ENCODE measurements at regions not wholly inside any gene's neighbourhood (a gene's known extent, or its start where the extent isn't known, plus 50 kb on each side); places are given as distances from the start of the nearest gene placed in this dataset.

- H3K9me3 ChIP-seq (replicated peaks in 1 of 3) = no peaks in the 10 kb centered on the region
- H3K4me3 ChIP-seq = no peak overlapping the region
- intact Hi-C loops (cut with DNase I) = no loop called here
- TF ChIP-seq POLR2A (IDR thresholded peaks at IDR 0.05) = no peak
- TF ChIP-seq, protein P1, sequence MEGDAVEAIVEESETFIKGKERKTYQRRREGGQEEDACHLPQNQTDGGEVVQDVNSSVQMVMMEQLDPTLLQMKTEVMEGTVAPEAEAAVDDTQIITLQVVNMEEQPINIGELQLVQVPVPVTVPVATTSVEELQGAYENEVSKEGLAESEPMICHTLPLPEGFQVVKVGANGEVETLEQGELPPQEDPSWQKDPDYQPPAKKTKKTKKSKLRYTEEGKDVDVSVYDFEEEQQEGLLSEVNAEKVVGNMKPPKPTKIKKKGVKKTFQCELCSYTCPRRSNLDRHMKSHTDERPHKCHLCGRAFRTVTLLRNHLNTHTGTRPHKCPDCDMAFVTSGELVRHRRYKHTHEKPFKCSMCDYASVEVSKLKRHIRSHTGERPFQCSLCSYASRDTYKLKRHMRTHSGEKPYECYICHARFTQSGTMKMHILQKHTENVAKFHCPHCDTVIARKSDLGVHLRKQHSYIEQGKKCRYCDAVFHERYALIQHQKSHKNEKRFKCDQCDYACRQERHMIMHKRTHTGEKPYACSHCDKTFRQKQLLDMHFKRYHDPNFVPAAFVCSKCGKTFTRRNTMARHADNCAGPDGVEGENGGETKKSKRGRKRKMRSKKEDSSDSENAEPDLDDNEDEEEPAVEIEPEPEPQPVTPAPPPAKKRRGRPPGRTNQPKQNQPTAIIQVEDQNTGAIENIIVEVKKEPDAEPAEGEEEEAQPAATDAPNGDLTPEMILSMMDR (IDR thresholded peaks at IDR 0.05) = no peak
- H3K4me1 ChIP-seq (replicated peaks in 1 of 2) = no peaks in the 10 kb centered on the region
- no peaks in the 10 kb centered on the region for H3K27me3 ChIP-seq
- no peak overlapping the region for H3K27ac ChIP-seq
- DNase-seq = no peak
- no peaks in the 10 kb centered on the region for H3K36me3 ChIP-seq (replicated peaks in 1 of 2)
Observed at GRCh38 chr5:8647111-8647510, 778.2 kb downstream of the MTRR start.

GRCh38 chr5:8650186-8650585, 781.2 kb downstream of the MTRR start:
- Histone ChIP-seq H3K4me3 (no peak overlapping the region), H3K27me3 (no peaks in the 10 kb centered on the region), H3K4me1 (replicated peaks in 1 of 2) (no peaks in the 10 kb centered on the region), H3K36me3 (replicated peaks in 1 of 2) (no peaks in the 10 kb centered on the region), H3K27ac (no peak overlapping the region), H3K9me3 (replicated peaks in 1 of 3) (no peaks in the 10 kb centered on the region)
- 73 to 85% (median 83%) methylated on average over 6 of the region's 6 CpGs for WGBS, 4 donors
- intact Hi-C loops (cut with DNase I) = no loop called here
- DNase-seq = no peak
- TF ChIP-seq, protein P1 (IDR thresholded peaks at IDR 0.05) = no peak
- no peak for TF ChIP-seq POLR2A (IDR thresholded peaks at IDR 0.05)

- DNase-seq = no peak
- no peaks in the 10 kb centered on the region for H3K4me1 ChIP-seq (replicated peaks in 1 of 2)
- WGBS, 4 donors = 78 to 82% (median 80%) methylated on average over 4 of the region's 4 CpGs
Observed at GRCh38 chr5:8660133-8660893, 791.4 kb downstream of the MTRR start.

GRCh38 chr5:8663374-8663773, 794.4 kb downstream of the MTRR start:
- WGBS, 4 donors = 79 to 85% (median 81%) methylated on average over 6 of the region's 6 CpGs
- intact Hi-C loops (cut with DNase I) = no loop called here
- no peak for DNase-seq
- H3K4me3 ChIP-seq = no peak overlapping the region
- no peak overlapping the region for H3K27ac ChIP-seq
- H3K9me3 ChIP-seq (replicated peaks in 1 of 3) = no peaks in the 10 kb centered on the region
- H3K36me3 ChIP-seq (replicated peaks in 1 of 2) = no peaks in the 10 kb centered on the region
- no peak for TF ChIP-seq POLR2A (IDR thresholded peaks at IDR 0.05)
- TF ChIP-seq, protein P1 (IDR thresholded peaks at IDR 0.05) = no peak
- no peaks in the 10 kb centered on the region for H3K4me1 ChIP-seq (replicated peaks in 1 of 2)
- H3K27me3 ChIP-seq = no peaks in the 10 kb centered on the region

More at GRCh38 chr5:8660133-8660893, 791.4 kb downstream of the MTRR start:
- no peaks in the 10 kb centered on the region for H3K9me3 ChIP-seq (replicated peaks in 1 of 3)
- no peaks in the 10 kb centered on the region for H3K36me3 ChIP-seq (replicated peaks in 1 of 2)
- H3K4me3 ChIP-seq = no peak overlapping the region
- H3K27me3 ChIP-seq = no peaks in the 10 kb centered on the region
- TF ChIP-seq, protein P1 (IDR thresholded peaks at IDR 0.05) = no peak
- TF ChIP-seq POLR2A (IDR thresholded peaks at IDR 0.05) = no peak
- intact Hi-C loops (cut with DNase I) = no loop called here
- H3K27ac ChIP-seq = no peak overlapping the region
